ENCODE measurements at regions not wholly inside any gene's neighbourhood (a gene's known extent, or its start where the extent isn't known, plus 50 kb on each side); places are given as distances from the start of the nearest gene placed in this dataset.

- DNase-seq (ENCODE audit: low spot score): no peak
Observed at GRCh38 chr7:106775975-106776607, 89.0 kb upstream of the PIK3CG start.

GRCh38 chr7:106776618-106777347 lies 88.3 kb upstream of the PIK3CG start:
- DNase-seq (ENCODE audit: low spot score): no peak

- DNase-seq (ENCODE audit: low spot score): no peak
Observed at GRCh38 chr7:106777674-106778299, 87.3 kb upstream of the PIK3CG start.

- no peak for DNase-seq (ENCODE audit: low spot score)
Observed at GRCh38 chr7:106778656-106779250, 86.3 kb upstream of the PIK3CG start.

- DNase-seq (ENCODE audit: low spot score): no peak
Observed at GRCh38 chr7:106779877-106780276, 85.2 kb upstream of the PIK3CG start.

GRCh38 chr7:106781007-106781406 lies 84.1 kb upstream of the PIK3CG start:
- no peak for DNase-seq (ENCODE audit: low spot score)

- DNase-seq (ENCODE audit: low spot score): no peak
Observed at GRCh38 chr7:106781828-106782544, 83.1 kb upstream of the PIK3CG start.

GRCh38 chr7:106783286-106783685 lies 81.8 kb upstream of the PIK3CG start:
- DNase-seq (ENCODE audit: low spot score): no peak

- DNase-seq (ENCODE audit: low spot score): no peak
Observed at GRCh38 chr7:106788637-106789036, 76.4 kb upstream of the PIK3CG start.

GRCh38 chr7:106791526-106791925 lies 73.6 kb upstream of the PIK3CG start:
- no peak for DNase-seq (ENCODE audit: low spot score)

- DNase-seq (ENCODE audit: low spot score): no peak
Observed at GRCh38 chr7:106792233-106792926, 72.7 kb upstream of the PIK3CG start.

GRCh38 chr7:106793015-106793975 lies 71.8 kb upstream of the PIK3CG start:
- no peak for DNase-seq (ENCODE audit: low spot score)

GRCh38 chr7:106794276-106795083 lies 70.6 kb upstream of the PIK3CG start:
- DNase-seq (ENCODE audit: low spot score): no peak

- DNase-seq (ENCODE audit: low spot score): no peak
Observed at GRCh38 chr7:106795084-106795876, 69.8 kb upstream of the PIK3CG start.

- DNase-seq (ENCODE audit: low spot score): no peak
Observed at GRCh38 chr7:106795877-106796231, 69.2 kb upstream of the PIK3CG start.

GRCh38 chr7:106797937-106798336 lies 67.1 kb upstream of the PIK3CG start:
- no peak for DNase-seq (ENCODE audit: low spot score)

GRCh38 chr7:106802589-106802988 lies 62.5 kb upstream of the PIK3CG start:
- DNase-seq (ENCODE audit: low spot score): no peak

GRCh38 chr7:106806556-106806955 lies 58.5 kb upstream of the PIK3CG start:
- no peak for DNase-seq (ENCODE audit: low spot score)

- no peak for DNase-seq (ENCODE audit: low spot score)
Observed at GRCh38 chr7:106807474-106807873, 57.6 kb upstream of the PIK3CG start.
